HepG2 (cell line): ENCODE measurements at regions not wholly inside any gene's neighbourhood (a gene's known extent, or its start where the extent isn't known, plus 50 kb on each side); places are given as distances from the start of the nearest gene placed in this dataset.

ENCODE experiments used
- ATAC-seq: fragments of 200-7000 bp; cut with Tn5 transposase; 3 replicates; pipeline ENCODE4 v1.9.1; 2020; ENCODE audit warnings: mild to moderate bottlenecking, moderate library complexity
- BruUV-seq: library from RNA; stranded (reverse); fragments of 400-500 nt; replicated peaks from 2 replicates; lab custom pipeline; 2021; lab: Mats Ljungman, UMichigan
- CTCF ChIA-PET: fragments of 300-600 bp; formaldehyde crosslinking; extraction: SDS; loops from one replicate; lab custom pipeline; 2021; ENCODE audit warnings: low total read pairs, inconsistent platforms, low intra/inter-chr PET ratio; lab: Yijun Ruan, JAX
- POLR2A ChIA-PET: fragments of 350-600 bp; sonication (Branson Sonifier 250); formaldehyde crosslinking; loops from one replicate; lab custom pipeline; 2020; ENCODE audit warnings: antibody characterized with exemption, inconsistent platforms; lab: Yijun Ruan, JAX
- DNase-seq: peaks from one replicate; pipeline ENCODE4 v3.0.0-alpha.2; 2015; ENCODE audit warnings: low spot score
- FAIRE-seq: peaks from 3 replicates; lab custom pipeline; 2011; peaks lifted over from hg19 to GRCh38; lab: Jason Lieb, UNC
- H2AFZ ChIP-seq: one replicate; pipeline ENCODE4 v1.6.1; 2011; ENCODE audit warnings: low read length, inconsistent platforms
- H3K27ac ChIP-seq: fragments of 300-600 bp; 3 replicates; pipeline ENCODE4 v1.8.0; 2011; ENCODE audit warnings: mixed run types, mild to moderate bottlenecking, mixed read lengths, low read length, inconsistent platforms; ENCODE audit not compliant: insufficient read depth; ENCODE audit errors: extremely low read length
- H3K27me3 ChIP-seq, 2 experiments: fragments of 200-600 bp in 1 of 2; 2 replicates in 1 of 2; 3 replicates in 1 of 2; pipeline versions ENCODE4 v1.6.0 to v1.8.0; 2011; ENCODE audit warnings: low read length in 2 of 2, mild to moderate bottlenecking in 2 of 2, moderate library complexity in 2 of 2, inconsistent platforms in 1 of 2; ENCODE audit not compliant: insufficient read depth in 2 of 2, control insufficient read depth in 1 of 2
- H3K36me3 ChIP-seq, 2 experiments: fragments of 200-600 bp in 1 of 2; replicated peaks in 1 of 2; 2 replicates in 1 of 2; 3 replicates in 1 of 2; pipeline versions ENCODE4 v1.5.1 to v1.8.0; 2011; ENCODE audit warnings: low read length in 2 of 2, inconsistent platforms in 1 of 2; ENCODE audit not compliant: insufficient read depth in 2 of 2, control insufficient read depth in 1 of 2
- H3K4me1 ChIP-seq: 2 replicates; pipeline ENCODE4 v1.5.1; 2012; ENCODE audit warnings: low read length, inconsistent platforms; ENCODE audit not compliant: insufficient read depth
- H3K4me2 ChIP-seq: 2 replicates; pipeline ENCODE4 v1.6.0; 2011; ENCODE audit warnings: low read depth, low read length, inconsistent platforms
- H3K4me3 ChIP-seq, 3 experiments: fragments of 200-600 bp in 1 of 3; sonication (generic), shearing (Covaris generic) in 1 of 3; replicated peaks in 1 of 3; 2 replicates each; pipeline ENCODE4 v1.5.1; 2011 to 2016; ENCODE audit warnings: low read length in 3 of 3, inconsistent platforms in 2 of 3, low read depth in 2 of 3, mild to moderate bottlenecking in 2 of 3, control low read depth in 1 of 3, mixed read lengths in 1 of 3; ENCODE audit not compliant: insufficient read depth in 1 of 3
- H3K79me2 ChIP-seq: one replicate; pipeline ENCODE4 v1.6.1; 2011; ENCODE audit warnings: low read length, inconsistent platforms; ENCODE audit not compliant: insufficient read depth
- H3K9ac ChIP-seq: 2 replicates; pipeline ENCODE4 v1.6.0; 2011; ENCODE audit warnings: mild to moderate bottlenecking, low read depth, low read length, inconsistent platforms; ENCODE audit not compliant: insufficient read depth
- H3K9me3 ChIP-seq: 2 replicates; pipeline ENCODE4 v1.5.1; 2012; ENCODE audit warnings: mild to moderate bottlenecking, low read length
- H4K20me1 ChIP-seq: 2 replicates; pipeline ENCODE4 v1.6.0; 2011; ENCODE audit warnings: inconsistent platforms, mild to moderate bottlenecking, low read length, moderate library complexity; ENCODE audit not compliant: insufficient read depth
- ARNT2 ChIP-seq: sonication (generic); formaldehyde crosslinking; IDR thresholded peaks from 2 replicates; pipeline ENCODE4 v1.8.0; 2022; ENCODE audit warnings: mild to moderate bottlenecking, low read depth, missing genetic modification reagents, moderate library complexity
- IRF9 ChIP-seq: sonication (generic); formaldehyde crosslinking; IDR thresholded peaks from 2 replicates; pipeline ENCODE4 v1.8.0; 2022; ENCODE audit warnings: missing genetic modification reagents, mild to moderate bottlenecking, borderline replicate concordance
- MIXL1 ChIP-seq: IDR thresholded peaks from 2 replicates; pipeline ENCODE4 v1.6.1; 2016
- NCOA5 ChIP-seq: sonication (generic); formaldehyde crosslinking; IDR thresholded peaks from 2 replicates; pipeline ENCODE4 v1.4.0; 2020; ENCODE audit warnings: missing genetic modification reagents
- SIN3B ChIP-seq: fragments of 150-350 bp; IDR thresholded peaks from 2 replicates; pipeline ENCODE4 v1.6.1; 2014; ENCODE audit warnings: low read length
- YEATS4 ChIP-seq: sonication (generic); formaldehyde crosslinking; IDR thresholded peaks from 2 replicates; pipeline ENCODE4 v1.4.0; 2020; ENCODE audit warnings: missing genetic modification reagents, borderline replicate concordance
- ZNF350 ChIP-seq: sonication (generic); formaldehyde crosslinking; IDR thresholded peaks from 2 replicates; pipeline ENCODE4 v1.4.0; 2020; ENCODE audit warnings: mild to moderate bottlenecking, low read depth, missing genetic modification reagents, borderline replicate concordance
- ZSCAN30 ChIP-seq: sonication (generic); formaldehyde crosslinking; IDR thresholded peaks from 2 replicates; pipeline ENCODE4 v1.5.0; 2020; ENCODE audit warnings: mild to moderate bottlenecking, missing genetic modification reagents
- WGBS: methylation state at CpG from one replicate; pipeline ENCODE4 v1.1.6; 2017; ENCODE audit warnings: low lambda C conversion rate; 5-methylcytosine and 5-hydroxymethylcytosine counted together
- in situ Hi-C: cut with HindIII; loops from 2 replicates; pipeline ENCODE4 v1.10.0; 2017; ENCODE audit warnings: low pct_unique_long_range_greater_than_20kb; ENCODE audit not compliant: extremely low pct_ligation_motif_present
- intact Hi-C: fragments of 100-400 bp; cut with micrococcal nuclease; formaldehyde crosslinking; loops from one replicate; pipeline ENCODE4 v1.10.0; 2022; ENCODE audit not compliant: unreplicated experiment
- TF ChIP-seq, protein P1 (sequence below): sonication (generic); formaldehyde crosslinking; IDR thresholded peaks from 2 replicates; pipeline ENCODE4 v1.4.0; 2020; ENCODE audit warnings: missing genetic modification reagents
- TF ChIP-seq, protein P2 (sequence below): sonication (generic); formaldehyde crosslinking; IDR thresholded peaks from 2 replicates; pipeline ENCODE4 v1.8.0; 2022; ENCODE audit warnings: missing genetic modification reagents, mild to moderate bottlenecking, moderate library complexity, borderline replicate concordance
- TF ChIP-seq, protein P3 (sequence below): IDR thresholded peaks from 2 replicates; pipeline ENCODE4 v1.4.0; 2020; ENCODE audit warnings: mild to moderate bottlenecking, missing genetic modification reagents

DNA sequence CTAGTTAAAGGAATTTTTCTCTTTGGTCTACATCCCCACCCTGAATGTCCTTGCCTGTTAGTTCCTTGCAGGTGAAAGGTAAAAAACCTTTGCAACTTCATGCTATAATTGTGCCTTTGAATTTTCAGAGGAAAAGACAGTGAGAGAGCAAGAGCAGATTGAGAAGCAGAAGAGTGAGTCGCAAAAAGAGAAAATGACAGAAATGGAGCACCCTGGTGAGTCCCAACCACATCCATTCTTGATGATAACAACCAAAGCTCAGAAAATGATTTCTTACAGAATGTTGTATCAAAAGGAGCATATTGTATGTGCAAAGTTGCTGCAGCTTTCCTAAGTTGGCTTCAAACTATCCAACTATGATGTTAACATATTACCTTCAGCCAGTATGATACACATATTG, 165.2 kb upstream of the CENPW start (continued):
- TF ChIP-seq, protein P1, sequence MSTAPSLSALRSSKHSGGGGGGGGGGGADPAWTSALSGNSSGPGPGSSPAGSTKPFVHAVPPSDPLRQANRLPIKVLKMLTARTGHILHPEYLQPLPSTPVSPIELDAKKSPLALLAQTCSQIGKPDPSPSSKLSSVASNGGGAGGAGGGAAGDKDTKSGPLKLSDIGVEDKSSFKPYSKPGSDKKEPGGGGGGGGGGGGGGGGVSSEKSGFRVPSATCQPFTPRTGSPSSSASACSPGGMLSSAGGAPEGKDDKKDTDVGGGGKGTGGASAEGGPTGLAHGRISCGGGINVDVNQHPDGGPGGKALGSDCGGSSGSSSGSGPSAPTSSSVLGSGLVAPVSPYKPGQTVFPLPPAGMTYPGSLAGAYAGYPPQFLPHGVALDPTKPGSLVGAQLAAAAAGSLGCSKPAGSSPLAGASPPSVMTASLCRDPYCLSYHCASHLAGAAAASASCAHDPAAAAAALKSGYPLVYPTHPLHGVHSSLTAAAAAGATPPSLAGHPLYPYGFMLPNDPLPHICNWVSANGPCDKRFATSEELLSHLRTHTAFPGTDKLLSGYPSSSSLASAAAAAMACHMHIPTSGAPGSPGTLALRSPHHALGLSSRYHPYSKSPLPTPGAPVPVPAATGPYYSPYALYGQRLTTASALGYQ (CRISPR knock-in tag): no peak
- no peak for TF ChIP-seq ZNF350

DNA sequence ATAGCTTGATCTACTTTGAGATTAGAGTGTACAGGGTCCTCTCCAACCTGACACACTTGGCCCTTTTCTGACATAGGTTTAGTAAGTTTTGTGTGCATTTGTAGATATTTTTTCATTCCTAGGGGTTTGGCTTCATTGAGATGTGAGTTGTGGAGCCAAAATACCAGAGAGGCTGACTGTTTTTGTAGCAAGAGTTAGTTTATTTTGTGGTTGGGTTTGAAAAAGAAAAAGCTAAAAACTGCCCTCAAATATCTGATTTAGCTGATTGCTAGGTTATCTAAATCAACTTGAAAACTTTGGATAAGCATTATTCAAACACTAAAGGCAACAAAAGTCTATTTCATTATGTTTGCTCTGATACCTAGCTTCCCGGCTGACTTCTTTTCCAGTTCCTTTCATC, 164.7 kb upstream of the CENPW start:
- no peaks in the 10 kb centered on the region for H3K27me3 ChIP-seq
- H4K20me1 ChIP-seq: no peaks in the 10 kb centered on the region
- TF ChIP-seq NCOA5 (CRISPR knock-in tag): no peak
- TF ChIP-seq MIXL1 (CRISPR knock-in tag): no peak
- TF ChIP-seq, protein P2, sequence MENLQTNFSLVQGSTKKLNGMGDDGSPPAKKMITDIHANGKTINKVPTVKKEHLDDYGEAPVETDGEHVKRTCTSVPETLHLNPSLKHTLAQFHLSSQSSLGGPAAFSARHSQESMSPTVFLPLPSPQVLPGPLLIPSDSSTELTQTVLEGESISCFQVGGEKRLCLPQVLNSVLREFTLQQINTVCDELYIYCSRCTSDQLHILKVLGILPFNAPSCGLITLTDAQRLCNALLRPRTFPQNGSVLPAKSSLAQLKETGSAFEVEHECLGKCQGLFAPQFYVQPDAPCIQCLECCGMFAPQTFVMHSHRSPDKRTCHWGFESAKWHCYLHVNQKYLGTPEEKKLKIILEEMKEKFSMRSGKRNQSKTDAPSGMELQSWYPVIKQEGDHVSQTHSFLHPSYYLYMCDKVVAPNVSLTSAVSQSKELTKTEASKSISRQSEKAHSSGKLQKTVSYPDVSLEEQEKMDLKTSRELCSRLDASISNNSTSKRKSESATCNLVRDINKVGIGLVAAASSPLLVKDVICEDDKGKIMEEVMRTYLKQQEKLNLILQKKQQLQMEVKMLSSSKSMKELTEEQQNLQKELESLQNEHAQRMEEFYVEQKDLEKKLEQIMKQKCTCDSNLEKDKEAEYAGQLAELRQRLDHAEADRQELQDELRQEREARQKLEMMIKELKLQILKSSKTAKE (CRISPR knock-in tag): no peak
- TF ChIP-seq ARNT2 (CRISPR knock-in tag): no peak
- no peak for TF ChIP-seq IRF9
- no peak for TF ChIP-seq SIN3B
- no peak for TF ChIP-seq YEATS4 (CRISPR knock-in tag)
- no peak for TF ChIP-seq ZSCAN30
- TF ChIP-seq, protein P3, sequence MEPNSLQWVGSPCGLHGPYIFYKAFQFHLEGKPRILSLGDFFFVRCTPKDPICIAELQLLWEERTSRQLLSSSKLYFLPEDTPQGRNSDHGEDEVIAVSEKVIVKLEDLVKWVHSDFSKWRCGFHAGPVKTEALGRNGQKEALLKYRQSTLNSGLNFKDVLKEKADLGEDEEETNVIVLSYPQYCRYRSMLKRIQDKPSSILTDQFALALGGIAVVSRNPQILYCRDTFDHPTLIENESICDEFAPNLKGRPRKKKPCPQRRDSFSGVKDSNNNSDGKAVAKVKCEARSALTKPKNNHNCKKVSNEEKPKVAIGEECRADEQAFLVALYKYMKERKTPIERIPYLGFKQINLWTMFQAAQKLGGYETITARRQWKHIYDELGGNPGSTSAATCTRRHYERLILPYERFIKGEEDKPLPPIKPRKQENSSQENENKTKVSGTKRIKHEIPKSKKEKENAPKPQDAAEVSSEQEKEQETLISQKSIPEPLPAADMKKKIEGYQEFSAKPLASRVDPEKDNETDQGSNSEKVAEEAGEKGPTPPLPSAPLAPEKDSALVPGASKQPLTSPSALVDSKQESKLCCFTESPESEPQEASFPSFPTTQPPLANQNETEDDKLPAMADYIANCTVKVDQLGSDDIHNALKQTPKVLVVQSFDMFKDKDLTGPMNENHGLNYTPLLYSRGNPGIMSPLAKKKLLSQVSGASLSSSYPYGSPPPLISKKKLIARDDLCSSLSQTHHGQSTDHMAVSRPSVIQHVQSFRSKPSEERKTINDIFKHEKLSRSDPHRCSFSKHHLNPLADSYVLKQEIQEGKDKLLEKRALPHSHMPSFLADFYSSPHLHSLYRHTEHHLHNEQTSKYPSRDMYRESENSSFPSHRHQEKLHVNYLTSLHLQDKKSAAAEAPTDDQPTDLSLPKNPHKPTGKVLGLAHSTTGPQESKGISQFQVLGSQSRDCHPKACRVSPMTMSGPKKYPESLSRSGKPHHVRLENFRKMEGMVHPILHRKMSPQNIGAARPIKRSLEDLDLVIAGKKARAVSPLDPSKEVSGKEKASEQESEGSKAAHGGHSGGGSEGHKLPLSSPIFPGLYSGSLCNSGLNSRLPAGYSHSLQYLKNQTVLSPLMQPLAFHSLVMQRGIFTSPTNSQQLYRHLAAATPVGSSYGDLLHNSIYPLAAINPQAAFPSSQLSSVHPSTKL (CRISPR knock-in tag): no peak

More for the DNA sequence above, 164.7 kb upstream of the CENPW start:
- H3K9ac ChIP-seq: no peak overlapping the region
- BruUV-seq: no TSS peak
- DNase-seq: no peak
- no peaks in the 10 kb centered on the region for H3K79me2 ChIP-seq
- no peak overlapping the region for H3K27ac ChIP-seq
- intact Hi-C loops: loop anchor here (5.0 kb wide), 1 partner anchor 137 kb away; no protein-coding TSS in a partner anchor
- POLR2A ChIA-PET: no interaction called here
- FAIRE-seq: no peak
- no peak for ATAC-seq
- no peaks in the 10 kb centered on the region for H3K4me1 ChIP-seq
- in situ Hi-C loops: loop anchor here (10.0 kb wide), 1 partner anchor 480 kb away; no protein-coding TSS in a partner anchor
- no peak overlapping the region for H3K4me2 ChIP-seq
- H3K4me3 ChIP-seq: no peak overlapping the region
- CTCF ChIA-PET: no interaction called here
- H2AFZ ChIP-seq: no peak overlapping the region
- H3K9me3 ChIP-seq: no peaks in the 10 kb centered on the region
- 88% methylated on average over 1 of the region's 1 CpG for WGBS
- H3K36me3 ChIP-seq: peaks cover 4 to 6% of the 10 kb centered on the region in 2 experiments; a peak in 4 of 5 replicates
